ENCODE measurements at regions not wholly inside any gene's neighbourhood (a gene's known extent, or its start where the extent isn't known, plus 50 kb on each side); places are given as distances from the start of the nearest gene placed in this dataset.

GRCh38 chr2:51723691-51724090 is 691.8 kb upstream of the NRXN1 start:
- no peak for DNase-seq
- Histone ChIP-seq H3K36me3 (ENCODE audit: control insufficient read depth in 2 of 2, extremely low read depth in 1 of 2, insufficient read depth in 1 of 2, low read length in 1 of 2) (no peaks in the 10 kb centered on the region), H3K27me3 (replicated peaks in 1 of 2; ENCODE audit: control insufficient read depth in 2 of 2, extremely low read depth in 1 of 2, insufficient read depth in 2 of 2, low read length in 1 of 2) (no peaks in the 10 kb centered on the region), H3K9me3 (no peaks in the 10 kb centered on the region), H3K27ac (ENCODE audit: low read length) (no peak overlapping the region), H3K4me1 (ENCODE audit: control insufficient read depth in 1 of 2, extremely low read depth in 1 of 2, insufficient read depth in 2 of 2, low read length in 2 of 2) (no peaks in the 10 kb centered on the region), H3K4me3 (ENCODE audit: control insufficient read depth in 1 of 2, extremely low read depth in 1 of 2, low read length in 1 of 2) (no peak overlapping the region)
- H3K27ac Mint-ChIP-seq, result no peak overlapping the region
- POLR2A ChIA-PET, result no interaction called here
- no peaks in the 10 kb centered on the region for H3K27me3 Mint-ChIP-seq
- no peak overlapping the region for H3K4me3 Mint-ChIP-seq
- H3K9me3 Mint-ChIP-seq, result peaks cover 9 to 19% (median 13%) of the 10 kb centered on the region in 3 donors
- CTCF ChIA-PET, result no interaction called here
- no peaks in the 10 kb centered on the region for H3K4me1 Mint-ChIP-seq
- ATAC-seq (replicated peaks in 1 of 4), result no peak
- no peaks in the 10 kb centered on the region for H3K36me3 Mint-ChIP-seq
- WGBS (ENCODE audit: insufficient coverage), result 9% methylated on average over 1 of the region's 1 CpG

GRCh38 chr2:51722311-51722710 is 690.4 kb upstream of the NRXN1 start:
- no peaks in the 10 kb centered on the region for H3K27me3 ChIP-seq (replicated peaks in 1 of 2; ENCODE audit: control insufficient read depth in 2 of 2, extremely low read depth in 1 of 2, insufficient read depth in 2 of 2, low read length in 1 of 2)
- WGBS (ENCODE audit: insufficient coverage), result no CpG with 5 or more reads among the region's 1 CpG
- no peaks in the 10 kb centered on the region for H3K4me1 Mint-ChIP-seq
- H3K9me3 Mint-ChIP-seq, result peaks cover 9 to 22% (median 16%) of the 10 kb centered on the region in 3 donors
- H3K27me3 Mint-ChIP-seq, result no peaks in the 10 kb centered on the region
- ATAC-seq (replicated peaks in 1 of 4) (no peak), DNase-seq (no peak)
- no peak overlapping the region for H3K27ac Mint-ChIP-seq
- no peak overlapping the region for H3K4me3 ChIP-seq (ENCODE audit: control insufficient read depth in 1 of 2, extremely low read depth in 1 of 2, low read length in 1 of 2)
- no peaks in the 10 kb centered on the region for H3K36me3 ChIP-seq (ENCODE audit: control insufficient read depth in 2 of 2, extremely low read depth in 1 of 2, insufficient read depth in 1 of 2, low read length in 1 of 2)
- no peak overlapping the region for H3K27ac ChIP-seq (ENCODE audit: low read length)
- no peak overlapping the region for H3K4me3 Mint-ChIP-seq
- CTCF ChIA-PET, result interaction anchor here in 1 of 2 donors (0.6 kb wide), 1 partner anchor 601 kb away, joined by 3 read pairs; no protein-coding TSS in a partner anchor
- no peaks in the 10 kb centered on the region for H3K9me3 ChIP-seq
- POLR2A ChIA-PET, result no interaction called here
- H3K36me3 Mint-ChIP-seq, result no peaks in the 10 kb centered on the region
- no peaks in the 10 kb centered on the region for H3K4me1 ChIP-seq (ENCODE audit: control insufficient read depth in 1 of 2, extremely low read depth in 1 of 2, insufficient read depth in 2 of 2, low read length in 2 of 2)

GRCh38 chr2:51720826-51721225 is 688.9 kb upstream of the NRXN1 start:
- CTCF ChIA-PET, result no interaction called here
- no peaks in the 10 kb centered on the region for H3K36me3 ChIP-seq (ENCODE audit: control insufficient read depth in 2 of 2, extremely low read depth in 1 of 2, insufficient read depth in 1 of 2, low read length in 1 of 2)
- H3K9me3 ChIP-seq, result no peaks in the 10 kb centered on the region
- H3K4me3 ChIP-seq (ENCODE audit: control insufficient read depth in 1 of 2, extremely low read depth in 1 of 2, low read length in 1 of 2), result no peak overlapping the region
- DNase-seq, result no peak
- H3K27me3 ChIP-seq (replicated peaks in 1 of 2; ENCODE audit: control insufficient read depth in 2 of 2, extremely low read depth in 1 of 2, insufficient read depth in 2 of 2, low read length in 1 of 2), result no peaks in the 10 kb centered on the region
- H3K27me3 Mint-ChIP-seq, result no peaks in the 10 kb centered on the region
- H3K4me1 ChIP-seq (ENCODE audit: control insufficient read depth in 1 of 2, extremely low read depth in 1 of 2, insufficient read depth in 2 of 2, low read length in 2 of 2), result no peaks in the 10 kb centered on the region
- H3K4me3 Mint-ChIP-seq, result no peak overlapping the region
- POLR2A ChIA-PET, result interaction anchor here in 1 of 2 donors (0.6 kb wide), 1 partner anchor 9 kb away, joined by 3 read pairs; no protein-coding TSS in a partner anchor
- H3K4me1 Mint-ChIP-seq, result no peaks in the 10 kb centered on the region
- no peak overlapping the region for H3K27ac Mint-ChIP-seq
- H3K9me3 Mint-ChIP-seq, result peaks cover 9 to 25% (median 22%) of the 10 kb centered on the region in 3 donors
- no peak for ATAC-seq (replicated peaks in 1 of 4)
- no peaks in the 10 kb centered on the region for H3K36me3 Mint-ChIP-seq
- no CpG with 5 or more reads among the region's 1 CpG for WGBS (ENCODE audit: insufficient coverage)
- H3K27ac ChIP-seq (ENCODE audit: low read length), result no peak overlapping the region

- Mint-ChIP-seq H3K4me1 (no peaks in the 10 kb centered on the region), H3K9me3 (peaks cover 9 to 33% (median 30%) of the 10 kb centered on the region in 3 donors), H3K27ac (no peak overlapping the region), H3K36me3 (no peaks in the 10 kb centered on the region), H3K4me3 (no peak overlapping the region), H3K27me3 (no peaks in the 10 kb centered on the region)
- H3K36me3 ChIP-seq (ENCODE audit: control insufficient read depth in 2 of 2, extremely low read depth in 1 of 2, insufficient read depth in 1 of 2, low read length in 1 of 2), result no peaks in the 10 kb centered on the region
- no peak overlapping the region for H3K27ac ChIP-seq (ENCODE audit: low read length)
- no peak overlapping the region for H3K4me3 ChIP-seq (ENCODE audit: control insufficient read depth in 1 of 2, extremely low read depth in 1 of 2, low read length in 1 of 2)
- ChIA-PET POLR2A (interaction anchor here in 1 of 2 donors (0.5 kb wide), 1 partner anchor 1914 kb away, joined by 4 read pairs; no protein-coding TSS in a partner anchor), CTCF (interaction anchor here in 1 of 2 donors (0.7 kb wide), 1 partner anchor 211 kb away, joined by 3 read pairs; no protein-coding TSS in a partner anchor)
- H3K9me3 ChIP-seq, result peaks cover 3% of the 10 kb centered on the region
- no peaks in the 10 kb centered on the region for H3K4me1 ChIP-seq (ENCODE audit: control insufficient read depth in 1 of 2, extremely low read depth in 1 of 2, insufficient read depth in 2 of 2, low read length in 2 of 2)
- H3K27me3 ChIP-seq (replicated peaks in 1 of 2; ENCODE audit: control insufficient read depth in 2 of 2, extremely low read depth in 1 of 2, insufficient read depth in 2 of 2, low read length in 1 of 2), result no peaks in the 10 kb centered on the region
- DNase-seq (no peak), ATAC-seq (replicated peaks in 1 of 4) (no peak)
Measured at GRCh38 chr2:51718881-51719280, 686.9 kb upstream of the NRXN1 start.

GRCh38 chr2:51717312-51717711 is 685.4 kb upstream of the NRXN1 start:
- CTCF ChIA-PET, result no interaction called here
- no peak for DNase-seq
- Mint-ChIP-seq H3K4me1 (no peaks in the 10 kb centered on the region), H3K9me3 (peaks cover 9 to 34% (median 29%) of the 10 kb centered on the region in 3 donors), H3K27ac (no peak overlapping the region), H3K27me3 (no peaks in the 10 kb centered on the region), H3K4me3 (no peak overlapping the region), H3K36me3 (no peaks in the 10 kb centered on the region)
- POLR2A ChIA-PET, result no interaction called here
- Histone ChIP-seq H3K9me3 (peaks cover 3% of the 10 kb centered on the region), H3K4me3 (ENCODE audit: control insufficient read depth in 1 of 2, extremely low read depth in 1 of 2, low read length in 1 of 2) (no peak overlapping the region), H3K36me3 (ENCODE audit: control insufficient read depth in 2 of 2, extremely low read depth in 1 of 2, insufficient read depth in 1 of 2, low read length in 1 of 2) (no peaks in the 10 kb centered on the region), H3K27me3 (replicated peaks in 1 of 2; ENCODE audit: control insufficient read depth in 2 of 2, extremely low read depth in 1 of 2, insufficient read depth in 2 of 2, low read length in 1 of 2) (no peaks in the 10 kb centered on the region), H3K4me1 (ENCODE audit: control insufficient read depth in 1 of 2, extremely low read depth in 1 of 2, insufficient read depth in 2 of 2, low read length in 2 of 2) (no peaks in the 10 kb centered on the region), H3K27ac (ENCODE audit: low read length) (no peak overlapping the region)
- WGBS (ENCODE audit: insufficient coverage), result no CpG with 5 or more reads among the region's 3 CpGs
- no peak for ATAC-seq (replicated peaks in 1 of 4)

GRCh38 chr2:51711766-51712165 is 679.8 kb upstream of the NRXN1 start:
- Mint-ChIP-seq H3K4me3 (no peak overlapping the region), H3K36me3 (no peaks in the 10 kb centered on the region), H3K9me3 (peaks cover 9 to 40% (median 22%) of the 10 kb centered on the region in 3 donors), H3K4me1 (no peaks in the 10 kb centered on the region), H3K27me3 (no peaks in the 10 kb centered on the region), H3K27ac (no peak overlapping the region)
- Histone ChIP-seq H3K27ac (ENCODE audit: low read length) (no peak overlapping the region), H3K27me3 (replicated peaks in 1 of 2; ENCODE audit: control insufficient read depth in 2 of 2, extremely low read depth in 1 of 2, insufficient read depth in 2 of 2, low read length in 1 of 2) (no peaks in the 10 kb centered on the region), H3K9me3 (peaks cover 3% of the 10 kb centered on the region), H3K4me1 (ENCODE audit: control insufficient read depth in 1 of 2, extremely low read depth in 1 of 2, insufficient read depth in 2 of 2, low read length in 2 of 2) (no peaks in the 10 kb centered on the region), H3K36me3 (ENCODE audit: control insufficient read depth in 2 of 2, extremely low read depth in 1 of 2, insufficient read depth in 1 of 2, low read length in 1 of 2) (no peaks in the 10 kb centered on the region), H3K4me3 (ENCODE audit: control insufficient read depth in 1 of 2, extremely low read depth in 1 of 2, low read length in 1 of 2) (no peak overlapping the region)
- DNase-seq, result no peak
- ChIA-PET POLR2A (no interaction called here), CTCF (no interaction called here)
- no CpG with 5 or more reads among the region's 3 CpGs for WGBS (ENCODE audit: insufficient coverage)
- ATAC-seq (replicated peaks in 1 of 4), result no peak

GRCh38 chr2:51710222-51710621 is 678.3 kb upstream of the NRXN1 start:
- H3K4me1 Mint-ChIP-seq, result no peaks in the 10 kb centered on the region
- DNase-seq (no peak), ATAC-seq (replicated peaks in 1 of 4) (no peak)
- Histone ChIP-seq H3K36me3 (ENCODE audit: control insufficient read depth in 2 of 2, extremely low read depth in 1 of 2, insufficient read depth in 1 of 2, low read length in 1 of 2) (no peaks in the 10 kb centered on the region), H3K27me3 (replicated peaks in 1 of 2; ENCODE audit: control insufficient read depth in 2 of 2, extremely low read depth in 1 of 2, insufficient read depth in 2 of 2, low read length in 1 of 2) (no peaks in the 10 kb centered on the region), H3K4me3 (ENCODE audit: control insufficient read depth in 1 of 2, extremely low read depth in 1 of 2, low read length in 1 of 2) (no peak overlapping the region), H3K9me3 (peaks cover under 1% of the 10 kb centered on the region), H3K27ac (ENCODE audit: low read length) (no peak overlapping the region), H3K4me1 (ENCODE audit: control insufficient read depth in 1 of 2, extremely low read depth in 1 of 2, insufficient read depth in 2 of 2, low read length in 2 of 2) (no peaks in the 10 kb centered on the region)
- H3K4me3 Mint-ChIP-seq, result no peak overlapping the region
- POLR2A ChIA-PET, result interaction anchor here in 1 of 2 donors (0.6 kb wide), 1 partner anchor 414 kb away, joined by 3 read pairs; no protein-coding TSS in a partner anchor
- H3K27me3 Mint-ChIP-seq, result no peaks in the 10 kb centered on the region
- no peaks in the 10 kb centered on the region for H3K36me3 Mint-ChIP-seq
- CTCF ChIA-PET, result no interaction called here
- WGBS (ENCODE audit: insufficient coverage), result no CpG with 5 or more reads among the region's 3 CpGs
- peaks cover 16 to 36% (median 19%) of the 10 kb centered on the region in 3 donors for H3K9me3 Mint-ChIP-seq
- no peak overlapping the region for H3K27ac Mint-ChIP-seq
